Stimulated activated effector memory CD8-positive, alpha-beta T cell treated with anti-CD3 and anti-CD28 coated beads, Interleukin-12 subunit alpha, Interleukin-12 subunit beta, amount 100 ng/mL, for 72 hours (primary cell): ENCODE measurements at regions not wholly inside any gene's neighbourhood (a gene's known extent, or its start where the extent isn't known, plus 50 kb on each side); places are given as distances from the start of the nearest gene placed in this dataset.
"Not testable (repeated sequence)": the region's sequence is repeated elsewhere in the genome, so short reads cannot be mapped to it uniquely, and the experiment has no call there.

Experiments
- ATAC-seq: fragments of 150-1000 bp; cut with Tn5 transposase; 2 replicates; pipeline ENCODE4 v1.10.0; 2021
- DNase-seq, 2 donors: peaks; one replicate each; pipeline ENCODE4 v3.0.0; 2021 to 2022; ENCODE audit warnings: low spot score in 2 of 2
- H3K27ac Mint-ChIP-seq: one replicate; pipeline ENCODE4 v1.8.0; 2022; ENCODE audit warnings: mild to moderate bottlenecking, mixed read lengths
- H3K36me3 Mint-ChIP-seq: one replicate; pipeline ENCODE4 v1.8.0; 2022; ENCODE audit warnings: mild to moderate bottlenecking, mixed read lengths
- H3K4me1 Mint-ChIP-seq: one replicate; pipeline ENCODE4 v1.8.0; 2022; ENCODE audit warnings: mixed read lengths
- H3K4me3 Mint-ChIP-seq: one replicate; pipeline ENCODE4 v1.8.0; 2022; ENCODE audit warnings: mild to moderate bottlenecking, mixed read lengths
- H3K9me3 Mint-ChIP-seq: one replicate; pipeline ENCODE4 v1.8.0; 2022; ENCODE audit warnings: mixed read lengths

GRCh38 chr2:185274718-185275484, 463.7 kb upstream of the FSIP2 start:
- no peak overlapping the region for H3K4me3 Mint-ChIP-seq
- H3K9me3 Mint-ChIP-seq = peaks cover 18% of the 10 kb centered on the region
- DNase-seq (no peak), ATAC-seq (no peak)
- no peaks in the 10 kb centered on the region for H3K36me3 Mint-ChIP-seq
- no peak overlapping the region for H3K27ac Mint-ChIP-seq
- H3K4me1 Mint-ChIP-seq = no peaks in the 10 kb centered on the region

- not testable (repeated sequence) for H3K4me1 Mint-ChIP-seq, H3K4me3 Mint-ChIP-seq, H3K27ac Mint-ChIP-seq, ATAC-seq, H3K36me3 Mint-ChIP-seq, DNase-seq
- peaks cover 18% of the 10 kb centered on the region for H3K9me3 Mint-ChIP-seq
Measured at GRCh38 chr2:185275979-185276378, 462.6 kb upstream of the FSIP2 start.

GRCh38 chr2:185278761-185279160, 459.8 kb upstream of the FSIP2 start:
- Mint-ChIP-seq H3K27ac (no peak overlapping the region), H3K9me3 (peaks cover 13% of the 10 kb centered on the region), H3K36me3 (no peaks in the 10 kb centered on the region), H3K4me3 (no peak overlapping the region), H3K4me1 (no peaks in the 10 kb centered on the region)
- ATAC-seq (no peak), DNase-seq (no peak)

- ATAC-seq (no peak), DNase-seq (no peak)
- Mint-ChIP-seq H3K9me3 (peaks cover 6% of the 10 kb centered on the region), H3K27ac (no peak overlapping the region), H3K4me3 (no peak overlapping the region), H3K4me1 (no peaks in the 10 kb centered on the region), H3K36me3 (no peaks in the 10 kb centered on the region)
Measured at GRCh38 chr2:185279999-185280398, 458.6 kb upstream of the FSIP2 start.

- H3K4me1 Mint-ChIP-seq = no peaks in the 10 kb centered on the region
- no peak overlapping the region for H3K27ac Mint-ChIP-seq
- no peaks in the 10 kb centered on the region for H3K9me3 Mint-ChIP-seq
- no peaks in the 10 kb centered on the region for H3K36me3 Mint-ChIP-seq
- ATAC-seq (no peak), DNase-seq (no peak)
- H3K4me3 Mint-ChIP-seq = no peak overlapping the region
Measured at GRCh38 chr2:185284696-185285095, 453.9 kb upstream of the FSIP2 start.

- H3K4me1 Mint-ChIP-seq, DNase-seq, H3K4me3 Mint-ChIP-seq, H3K27ac Mint-ChIP-seq, H3K36me3 Mint-ChIP-seq, ATAC-seq: not testable (repeated sequence)
- H3K9me3 Mint-ChIP-seq = peaks cover 14% of the 10 kb centered on the region
Measured at GRCh38 chr2:185290012-185290411, 448.6 kb upstream of the FSIP2 start.

- no peak overlapping the region for H3K27ac Mint-ChIP-seq
- no peak overlapping the region for H3K4me3 Mint-ChIP-seq
- no peak for DNase-seq
- no peaks in the 10 kb centered on the region for H3K4me1 Mint-ChIP-seq
- no peaks in the 10 kb centered on the region for H3K36me3 Mint-ChIP-seq
- peaks cover 14% of the 10 kb centered on the region for H3K9me3 Mint-ChIP-seq
- ATAC-seq = no peak
Measured at GRCh38 chr2:185291035-185291647, 447.5 kb upstream of the FSIP2 start.

- H3K4me1 Mint-ChIP-seq = no peaks in the 10 kb centered on the region
- peaks cover 11% of the 10 kb centered on the region for H3K9me3 Mint-ChIP-seq
- H3K36me3 Mint-ChIP-seq = no peaks in the 10 kb centered on the region
- H3K27ac Mint-ChIP-seq = no peak overlapping the region
- H3K4me3 Mint-ChIP-seq = no peak overlapping the region
- ATAC-seq = no peak
- no peak for DNase-seq
Measured at GRCh38 chr2:185299867-185300266, 438.7 kb upstream of the FSIP2 start.

GRCh38 chr2:185306119-185306518, 432.5 kb upstream of the FSIP2 start:
- Mint-ChIP-seq H3K27ac (no peak overlapping the region), H3K4me3 (no peak overlapping the region), H3K9me3 (peaks cover 8% of the 10 kb centered on the region), H3K4me1 (no peaks in the 10 kb centered on the region), H3K36me3 (no peaks in the 10 kb centered on the region)
- ATAC-seq (no peak), DNase-seq (no peak)

GRCh38 chr2:185316383-185316782, 422.2 kb upstream of the FSIP2 start:
- Mint-ChIP-seq H3K36me3 (no peaks in the 10 kb centered on the region), H3K4me1 (no peaks in the 10 kb centered on the region), H3K9me3 (peaks cover 11% of the 10 kb centered on the region), H3K4me3 (no peak overlapping the region), H3K27ac (no peak overlapping the region)
- ATAC-seq (no peak), DNase-seq (no peak)

GRCh38 chr2:185318271-185318724, 420.3 kb upstream of the FSIP2 start:
- H3K27ac Mint-ChIP-seq = no peak overlapping the region
- no peaks in the 10 kb centered on the region for H3K36me3 Mint-ChIP-seq
- no peak overlapping the region for H3K4me3 Mint-ChIP-seq
- peaks cover 11% of the 10 kb centered on the region for H3K9me3 Mint-ChIP-seq
- H3K4me1 Mint-ChIP-seq = no peaks in the 10 kb centered on the region
- DNase-seq = no peak
- no peak for ATAC-seq

- Mint-ChIP-seq H3K36me3 (no peaks in the 10 kb centered on the region), H3K27ac (no peak overlapping the region), H3K4me3 (no peak overlapping the region), H3K4me1 (no peaks in the 10 kb centered on the region), H3K9me3 (peaks cover 18% of the 10 kb centered on the region)
- no peak for DNase-seq
- no peak for ATAC-seq
Measured at GRCh38 chr2:185335879-185336278, 402.7 kb upstream of the FSIP2 start.

- Mint-ChIP-seq H3K4me1 (no peaks in the 10 kb centered on the region), H3K4me3 (no peak overlapping the region), H3K36me3 (no peaks in the 10 kb centered on the region), H3K27ac (no peak overlapping the region), H3K9me3 (peaks cover 15% of the 10 kb centered on the region)
- ATAC-seq = no peak
- no peak for DNase-seq
Measured at GRCh38 chr2:185337033-185337432, 401.6 kb upstream of the FSIP2 start.

GRCh38 chr2:185338104-185338503, 400.5 kb upstream of the FSIP2 start:
- Mint-ChIP-seq H3K27ac (no peak overlapping the region), H3K4me3 (no peak overlapping the region), H3K9me3 (peaks cover 15% of the 10 kb centered on the region), H3K4me1 (no peaks in the 10 kb centered on the region), H3K36me3 (no peaks in the 10 kb centered on the region)
- no peak for DNase-seq
- no peak for ATAC-seq

- no peak overlapping the region for H3K4me3 Mint-ChIP-seq
- no peaks in the 10 kb centered on the region for H3K4me1 Mint-ChIP-seq
- DNase-seq (no peak), ATAC-seq (no peak)
- no peak overlapping the region for H3K27ac Mint-ChIP-seq
- H3K36me3 Mint-ChIP-seq = no peaks in the 10 kb centered on the region
- peaks cover 9% of the 10 kb centered on the region for H3K9me3 Mint-ChIP-seq
Measured at GRCh38 chr2:185347445-185347844, 391.2 kb upstream of the FSIP2 start.

- Mint-ChIP-seq H3K4me3 (no peak overlapping the region), H3K4me1 (no peaks in the 10 kb centered on the region), H3K27ac (no peak overlapping the region), H3K9me3 (peaks cover 6% of the 10 kb centered on the region), H3K36me3 (no peaks in the 10 kb centered on the region)
- no peak for ATAC-seq
- DNase-seq = no peak
Measured at GRCh38 chr2:185360776-185361175, 377.8 kb upstream of the FSIP2 start.
